Ovary (tissue), 7 donors: ENCODE measurements at regions not wholly inside any gene's neighbourhood (a gene's known extent, or its start where the extent isn't known, plus 50 kb on each side); places are given as distances from the start of the nearest gene placed in this dataset.

Experiments
- DNase-seq, 5 donors: peaks; one replicate each; pipeline ENCODE4 v3.0.0-alpha.2; 2019 to 2020
- H3K27ac ChIP-seq, 2 donors: fragments of 200-600 bp; one replicate each; pipeline versions ENCODE4 v1.5.1 to v1.8.0; 2019 to 2022
- H3K27me3 ChIP-seq: fragments of 200-600 bp; one replicate; pipeline ENCODE4 v1.8.0; 2022
- H3K36me3 ChIP-seq: fragments of 200-600 bp; sonication (generic); one replicate; pipeline ENCODE4 v1.5.1; 2019
- H3K4me1 ChIP-seq: one replicate; pipeline ENCODE4 v1.8.1; 2013; ENCODE audit warnings: mild to moderate bottlenecking, moderate library complexity; ENCODE audit not compliant: insufficient read depth
- H3K4me3 ChIP-seq: fragments of 200-600 bp; sonication (generic); one replicate; pipeline ENCODE4 v1.5.1; 2017
- H3K9me3 ChIP-seq, 2 donors: fragments of 200-600 bp in 1 of 2; sonication (generic) in 1 of 2; one replicate each; pipeline versions ENCODE4 v1.5.1 to v1.8.1; 2013 to 2019; ENCODE audit warnings: mild to moderate bottlenecking in 1 of 2, moderate library complexity in 1 of 2
- EP300 ChIP-seq: sonication (generic); formaldehyde crosslinking; IDR thresholded peaks from one replicate; pipeline ENCODE4 v1.6.1; 2017; ENCODE audit warnings: antibody characterized with exemption
- POLR2A ChIP-seq: fragments of 450-650 bp; IDR thresholded peaks from one replicate; pipeline ENCODE4 v1.6.1; 2017; ENCODE audit warnings: antibody characterized with exemption, mild to moderate bottlenecking, moderate library complexity
- WGBS, 3 donors: extraction: QIAGEN DNeasy Blood & Tissue Kit in 1 of 3; methylation state at CpG; one replicate each; pipeline versions ENCODE4 v1.1.5 to v1.1.7; 2013 to 2017; 5-methylcytosine and 5-hydroxymethylcytosine counted together
- intact Hi-C, 4 donors: fragments of 100-400 bp; cut with DNase I; formaldehyde crosslinking; loops; one replicate each; pipeline versions ENCODE4 v1.11.0 to v1.15.1; 2022 to 2023
- TF ChIP-seq, protein P1 (sequence below), 3 donors: fragments of 450-650 bp in 2 of 3; fragments of 200-600 bp in 1 of 3; IDR thresholded peaks; one replicate each; pipeline versions ENCODE4 v1.5.1 to v1.8.0; 2016 to 2022; ENCODE audit warnings: antibody characterized with exemption in 3 of 3, mild to moderate bottlenecking in 1 of 3
- donor health status: DM: no; HTN: no; CAD: no; lungs with moderate emphysema.
- donor health status: DM: no; HTN: no; CAD: no.
- donor health status: Bipolar disorder and iron deficiency.
- donor health status: DM: no; HTN: no; CAD: no.
- donor health status: DM: yes; HTN: yes; CAD: no.

GRCh38 chr1:67948151-67949080 is 102.0 kb downstream of the DIRAS3 start:
- Histone ChIP-seq H3K27me3 (no peaks in the 10 kb centered on the region), H3K4me3 (no peak overlapping the region), H3K4me1 (peaks cover 17% of the 10 kb centered on the region), H3K36me3 (no peaks in the 10 kb centered on the region), H3K27ac (no peak overlapping the region), H3K9me3 (no peaks in the 10 kb centered on the region)
- DNase-seq = no peak
- TF ChIP-seq POLR2A = no peak
- no peak for TF ChIP-seq EP300
- TF ChIP-seq, protein P1, sequence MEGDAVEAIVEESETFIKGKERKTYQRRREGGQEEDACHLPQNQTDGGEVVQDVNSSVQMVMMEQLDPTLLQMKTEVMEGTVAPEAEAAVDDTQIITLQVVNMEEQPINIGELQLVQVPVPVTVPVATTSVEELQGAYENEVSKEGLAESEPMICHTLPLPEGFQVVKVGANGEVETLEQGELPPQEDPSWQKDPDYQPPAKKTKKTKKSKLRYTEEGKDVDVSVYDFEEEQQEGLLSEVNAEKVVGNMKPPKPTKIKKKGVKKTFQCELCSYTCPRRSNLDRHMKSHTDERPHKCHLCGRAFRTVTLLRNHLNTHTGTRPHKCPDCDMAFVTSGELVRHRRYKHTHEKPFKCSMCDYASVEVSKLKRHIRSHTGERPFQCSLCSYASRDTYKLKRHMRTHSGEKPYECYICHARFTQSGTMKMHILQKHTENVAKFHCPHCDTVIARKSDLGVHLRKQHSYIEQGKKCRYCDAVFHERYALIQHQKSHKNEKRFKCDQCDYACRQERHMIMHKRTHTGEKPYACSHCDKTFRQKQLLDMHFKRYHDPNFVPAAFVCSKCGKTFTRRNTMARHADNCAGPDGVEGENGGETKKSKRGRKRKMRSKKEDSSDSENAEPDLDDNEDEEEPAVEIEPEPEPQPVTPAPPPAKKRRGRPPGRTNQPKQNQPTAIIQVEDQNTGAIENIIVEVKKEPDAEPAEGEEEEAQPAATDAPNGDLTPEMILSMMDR (IDR thresholded peaks at IDR 0.05) = no peak
- intact Hi-C loops = no loop called here
- 64 to 68% (median 65%) methylated on average over 4 of the region's 4 CpGs for WGBS, 3 donors

DNA sequence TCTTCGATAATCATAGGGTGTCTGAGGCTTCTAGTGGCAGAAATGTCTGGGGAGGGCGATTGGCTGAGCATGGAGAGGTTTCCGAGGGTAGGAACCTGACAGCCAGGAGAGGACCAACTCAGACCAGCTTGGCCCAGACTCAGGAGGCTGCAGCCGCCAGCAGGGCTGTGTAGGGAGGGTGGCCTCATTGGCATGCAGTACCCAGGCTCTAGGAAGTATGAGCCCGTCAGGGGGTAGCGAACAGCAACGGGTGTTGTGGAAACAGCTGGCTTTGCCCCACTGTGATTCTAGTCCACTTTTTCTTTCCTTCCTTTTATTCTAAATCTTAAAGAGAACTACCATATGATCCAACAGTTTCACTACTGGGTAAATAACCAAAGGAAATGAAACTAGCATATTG is 103.3 kb downstream of the DIRAS3 start:
- Histone ChIP-seq H3K4me1 (peaks cover 14% of the 10 kb centered on the region), H3K27me3 (no peaks in the 10 kb centered on the region), H3K9me3 (no peaks in the 10 kb centered on the region), H3K27ac (peak overlapping the region in 1 of 2 donors; percentile 35), H3K36me3 (no peaks in the 10 kb centered on the region), H3K4me3 (no peak overlapping the region)
- intact Hi-C loops = no loop called here
- 73 to 84% (median 80%) methylated on average over 7 of the region's 7 CpGs for WGBS, 3 donors
- no peak for TF ChIP-seq EP300
- TF ChIP-seq, protein P1 (IDR thresholded peaks at IDR 0.05) = no peak
- no peak for TF ChIP-seq POLR2A
- peak in 1 of 5 donors; percentile 37 for DNase-seq

GRCh38 chr1:67945733-67946374 is 104.6 kb downstream of the DIRAS3 start:
- Histone ChIP-seq H3K36me3 (no peaks in the 10 kb centered on the region), H3K27me3 (no peaks in the 10 kb centered on the region), H3K27ac (no peak overlapping the region), H3K4me3 (no peak overlapping the region), H3K4me1 (peaks cover 13% of the 10 kb centered on the region), H3K9me3 (no peaks in the 10 kb centered on the region)
- DNase-seq = peak in 3 of 5 donors; percentile 41 to 68 (median 52)
- intact Hi-C loops = no loop called here
- TF ChIP-seq POLR2A (no peak), EP300 (no peak)
- TF ChIP-seq, protein P1 (IDR thresholded peaks at IDR 0.05) = no peak
- WGBS, 3 donors = 27 to 32% (median 30%) methylated on average over 7 of the region's 7 CpGs

- Histone ChIP-seq H3K27ac (no peak overlapping the region), H3K4me3 (no peak overlapping the region), H3K4me1 (peaks cover 30% of the 10 kb centered on the region), H3K9me3 (no peaks in the 10 kb centered on the region), H3K36me3 (no peaks in the 10 kb centered on the region), H3K27me3 (no peaks in the 10 kb centered on the region)
- no peak for DNase-seq
- TF ChIP-seq, protein P1 (IDR thresholded peaks at IDR 0.05) = no peak
- TF ChIP-seq POLR2A = no peak
- TF ChIP-seq EP300 = no peak
- intact Hi-C loops = loop anchor here in 1 of 4 donors (5.0 kb wide), 1 partner anchor 1605 kb away; no protein-coding TSS in a partner anchor
These were observed 108.2 kb downstream of the DIRAS3 start for GRCh38 chr1:67942274-67942673.
